ENCODE measurements at regions not wholly inside any gene's neighbourhood (a gene's known extent, or its start where the extent isn't known, plus 50 kb on each side); places are given as distances from the start of the nearest gene placed in this dataset.

GRCh38 chr21:45352621-45353139 lies 52.3 kb upstream of the COL18A1 start:
- H3K4me3 ChIP-seq (ENCODE audit: low read depth, low read length), result no peak overlapping the region
- DNase-seq (ENCODE audit: low read depth, low spot score), result no peak
- no peak for TF ChIP-seq CTCF (IDR thresholded peaks at IDR 0.05; ENCODE audit: low read depth, low read length)
- H3K27me3 ChIP-seq (ENCODE audit: control insufficient read depth, insufficient read depth, low read length), result peaks cover 2% of the 10 kb centered on the region
- ChIA-PET CTCF (no interaction called here), POLR2A (no interaction called here)
- H3K9me3 ChIP-seq (ENCODE audit: control insufficient read depth, insufficient read depth, low read length), result no peaks in the 10 kb centered on the region; the same call in 1 of the 2 replicates
- H3K27ac ChIP-seq (ENCODE audit: low read depth, low read length), result no peak overlapping the region

- no peak overlapping the region for H3K27ac ChIP-seq (ENCODE audit: low read depth, low read length)
- ChIA-PET POLR2A (no interaction called here), CTCF (no interaction called here)
- no peak for DNase-seq (ENCODE audit: low read depth, low spot score)
- no peak for TF ChIP-seq CTCF (IDR thresholded peaks at IDR 0.05; ENCODE audit: low read depth, low read length)
- peaks cover 2% of the 10 kb centered on the region for H3K27me3 ChIP-seq (ENCODE audit: control insufficient read depth, insufficient read depth, low read length)
- no peaks in the 10 kb centered on the region; the same call in 1 of the 2 replicates for H3K9me3 ChIP-seq (ENCODE audit: control insufficient read depth, insufficient read depth, low read length)
- no peak overlapping the region for H3K4me3 ChIP-seq (ENCODE audit: low read depth, low read length)
Observed at GRCh38 chr21:45353200-45353599, 51.8 kb upstream of the COL18A1 start.

GRCh38 chr21:45354970-45355369 lies 50.0 kb upstream of the COL18A1 start:
- ChIA-PET CTCF (no interaction called here), POLR2A (no interaction called here)
- DNase-seq (ENCODE audit: low read depth, low spot score), result no peak

More at GRCh38 chr21:45354970-45355369, 50.0 kb upstream of the COL18A1 start:
- TF ChIP-seq CTCF (IDR thresholded peaks at IDR 0.05; ENCODE audit: low read depth, low read length), result 0 out of 2 replicates have a peak, but pooled peaks have one; percentile 6
- Histone ChIP-seq H3K27me3 (ENCODE audit: control insufficient read depth, insufficient read depth, low read length) (peaks cover 2% of the 10 kb centered on the region), H3K27ac (ENCODE audit: low read depth, low read length) (no peak overlapping the region), H3K4me3 (ENCODE audit: low read depth, low read length) (no peak overlapping the region), H3K9me3 (ENCODE audit: control insufficient read depth, insufficient read depth, low read length) (no peaks in the 10 kb centered on the region; the same call in 1 of the 2 replicates)
